Endothelial cell of umbilical vein (primary cell): ENCODE measurements at regions not wholly inside any gene's neighbourhood (a gene's known extent, or its start where the extent isn't known, plus 50 kb on each side); places are given as distances from the start of the nearest gene placed in this dataset.

Experiments
- EZH2 ChIP-seq: IDR thresholded peaks from 2 replicates; pipeline ENCODE4 v1.6.1; 2012; ENCODE audit warnings: borderline replicate concordance, low read depth, mild to moderate bottlenecking, moderate library complexity, low read length, inconsistent platforms; ENCODE audit not compliant: severe bottlenecking
- GATA2 ChIP-seq: IDR thresholded peaks from 2 replicates; pipeline ENCODE4 v1.7.0; 2011; ENCODE audit warnings: low read depth, mild to moderate bottlenecking, moderate library complexity, mixed read lengths, low read length; ENCODE audit not compliant: insufficient read length, insufficient read depth
- MYC ChIP-seq: IDR thresholded peaks from one replicate; pipeline ENCODE4 v1.6.1; 2011; ENCODE audit warnings: mild to moderate bottlenecking, low read depth, low read length
- POLR2A ChIP-seq: IDR thresholded peaks from 2 replicates; pipeline ENCODE4 v1.6.1; 2012; ENCODE audit warnings: low read depth, mild to moderate bottlenecking, control low read depth, low read length
- POLR2AphosphoS5 ChIP-seq: IDR thresholded peaks from 2 replicates; pipeline ENCODE4 v1.6.1; 2012; ENCODE audit warnings: low read depth, mild to moderate bottlenecking, control low read depth, low read length, moderate library complexity; ENCODE audit not compliant: insufficient read depth
- TF ChIP-seq, protein P1 (sequence below), 2 donors: IDR thresholded peaks; 1 replicate in 1 of 2; 2 replicates in 1 of 2; pipeline ENCODE4 v1.5.1; 2011; ENCODE audit warnings: low read length in 2 of 2, mild to moderate bottlenecking in 2 of 2, moderate library complexity in 2 of 2, control low read depth in 1 of 2, inconsistent platforms in 1 of 2, low read depth in 1 of 2; ENCODE audit not compliant: insufficient read depth in 1 of 2; ENCODE audit errors: extremely low read depth in 1 of 2
- TF ChIP-seq, protein P2 (sequence below): IDR thresholded peaks from 2 replicates; pipeline ENCODE4 v1.6.1; 2011; ENCODE audit not compliant: insufficient read depth, insufficient read length

DNA sequence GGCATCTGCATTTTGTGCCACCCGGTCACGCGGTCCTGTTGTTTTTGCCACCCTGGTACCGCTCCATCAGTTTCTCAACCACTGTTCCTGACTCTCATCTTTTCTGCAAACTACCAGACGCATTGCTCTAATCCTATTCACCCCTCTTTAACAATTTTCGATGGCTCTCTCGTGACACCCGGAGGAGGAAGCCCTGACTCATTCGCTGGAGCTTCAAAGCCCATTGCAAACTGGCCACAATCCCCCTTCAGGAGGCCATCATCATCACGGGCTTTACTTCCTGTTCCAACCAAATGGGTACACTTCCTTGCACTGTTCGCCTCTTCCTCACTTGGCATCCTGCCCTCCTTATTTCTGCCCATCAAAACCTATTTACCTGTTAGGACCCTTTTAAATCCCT lies 155.3 kb downstream of the RGS9 start:
- TF ChIP-seq, protein P1, sequence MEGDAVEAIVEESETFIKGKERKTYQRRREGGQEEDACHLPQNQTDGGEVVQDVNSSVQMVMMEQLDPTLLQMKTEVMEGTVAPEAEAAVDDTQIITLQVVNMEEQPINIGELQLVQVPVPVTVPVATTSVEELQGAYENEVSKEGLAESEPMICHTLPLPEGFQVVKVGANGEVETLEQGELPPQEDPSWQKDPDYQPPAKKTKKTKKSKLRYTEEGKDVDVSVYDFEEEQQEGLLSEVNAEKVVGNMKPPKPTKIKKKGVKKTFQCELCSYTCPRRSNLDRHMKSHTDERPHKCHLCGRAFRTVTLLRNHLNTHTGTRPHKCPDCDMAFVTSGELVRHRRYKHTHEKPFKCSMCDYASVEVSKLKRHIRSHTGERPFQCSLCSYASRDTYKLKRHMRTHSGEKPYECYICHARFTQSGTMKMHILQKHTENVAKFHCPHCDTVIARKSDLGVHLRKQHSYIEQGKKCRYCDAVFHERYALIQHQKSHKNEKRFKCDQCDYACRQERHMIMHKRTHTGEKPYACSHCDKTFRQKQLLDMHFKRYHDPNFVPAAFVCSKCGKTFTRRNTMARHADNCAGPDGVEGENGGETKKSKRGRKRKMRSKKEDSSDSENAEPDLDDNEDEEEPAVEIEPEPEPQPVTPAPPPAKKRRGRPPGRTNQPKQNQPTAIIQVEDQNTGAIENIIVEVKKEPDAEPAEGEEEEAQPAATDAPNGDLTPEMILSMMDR (IDR thresholded peaks at IDR 0.05; ENCODE audit: extremely low read depth in 1 of 2, insufficient read depth in 1 of 2, low read depth in 1 of 2, low read length in 2 of 2) = no peak
- no peak for TF ChIP-seq EZH2
- no peak for TF ChIP-seq POLR2A
- TF ChIP-seq POLR2AphosphoS5 = no peak
- TF ChIP-seq MYC = no peak
- TF ChIP-seq, protein P2, sequence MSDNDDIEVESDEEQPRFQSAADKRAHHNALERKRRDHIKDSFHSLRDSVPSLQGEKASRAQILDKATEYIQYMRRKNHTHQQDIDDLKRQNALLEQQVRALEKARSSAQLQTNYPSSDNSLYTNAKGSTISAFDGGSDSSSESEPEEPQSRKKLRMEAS = no peak
- no peak for TF ChIP-seq GATA2
